SU-DHL-6 (cell line): ENCODE measurements at regions not wholly inside any gene's neighbourhood (a gene's known extent, or its start where the extent isn't known, plus 50 kb on each side); places are given as distances from the start of the nearest gene placed in this dataset.

Experiments used
- H2AFZ ChIP-seq: fragments of 200-600 bp; sonication (generic); 2 replicates; pipeline ENCODE4 v1.6.1; 2014; ENCODE audit warnings: low read depth, mild to moderate bottlenecking, moderate library complexity, mixed read lengths, antibody characterized with exemption, low read length; ENCODE audit not compliant: severe bottlenecking
- H3F3A ChIP-seq: fragments of 200-600 bp; shearing (Covaris generic); 2 replicates; pipeline ENCODE4 v1.6.0; 2016; ENCODE audit warnings: antibody characterized with exemption, mild to moderate bottlenecking; ENCODE audit not compliant: insufficient read depth
- H3K27ac ChIP-seq: fragments of 200-600 bp; sonication (generic); 2 replicates; pipeline ENCODE4 v1.5.1; 2016; ENCODE audit warnings: low read depth, mild to moderate bottlenecking, low read length, moderate library complexity, mixed read lengths
- H3K27me3 ChIP-seq: fragments of 200-600 bp; sonication (generic), shearing (Covaris generic); 2 replicates; pipeline ENCODE4 v1.6.0; 2014; ENCODE audit warnings: mild to moderate bottlenecking, low read length
- H3K36me3 ChIP-seq: fragments of 200-600 bp; sonication (generic); 2 replicates; pipeline ENCODE4 v1.6.1; 2014; ENCODE audit warnings: mild to moderate bottlenecking, low read length, mixed read lengths
- H3K4me2 ChIP-seq: fragments of 300-600, 200-600 bp; shearing (Covaris generic), sonication (generic); 2 replicates; pipeline ENCODE4 v1.6.0; 2014; ENCODE audit warnings: low read length, low read depth, mild to moderate bottlenecking; ENCODE audit not compliant: poor library complexity, severe bottlenecking
- H3K4me3 ChIP-seq: fragments of 200-600 bp; sonication (generic); 2 replicates; pipeline ENCODE4 v1.5.1; 2014; ENCODE audit warnings: antibody characterized with exemption, low read length, mild to moderate bottlenecking, mixed read lengths; ENCODE audit not compliant: insufficient read depth, poor library complexity, severe bottlenecking
- H3K79me2 ChIP-seq: fragments of 200-600 bp; sonication (generic); 2 replicates; pipeline ENCODE4 v1.6.1; 2014; ENCODE audit warnings: mild to moderate bottlenecking, low read length, moderate library complexity; ENCODE audit not compliant: insufficient read depth
- H3K9ac ChIP-seq: fragments of 200-600 bp; sonication (generic); 2 replicates; pipeline ENCODE4 v1.7.0; 2014; ENCODE audit warnings: mild to moderate bottlenecking, low read length
- H3K9me2 ChIP-seq: fragments of 200-600 bp; sonication (generic); replicated peaks from 2 replicates; pipeline ENCODE4 v1.6.1; 2014; ENCODE audit warnings: low read length; ENCODE audit not compliant: insufficient read depth
- H3K9me3 ChIP-seq: fragments of 200-600 bp; sonication (generic); 2 replicates; pipeline ENCODE4 v1.6.1; 2014; ENCODE audit warnings: low read length, mixed read lengths; ENCODE audit not compliant: insufficient read depth
- H4K20me1 ChIP-seq: fragments of 200-600 bp; sonication (generic); 2 replicates; pipeline ENCODE4 v1.6.1; 2014; ENCODE audit warnings: low read depth, mild to moderate bottlenecking, antibody characterized with exemption, low read length, moderate library complexity, mixed read lengths
- CTCF ChIP-seq: fragments of 200-600 bp; sonication (generic); IDR thresholded peaks from one replicate; pipeline ENCODE4 v1.5.1; 2017; ENCODE audit warnings: antibody characterized with exemption, mild to moderate bottlenecking, low read length, moderate library complexity; ENCODE audit not compliant: insufficient read depth, poor library complexity, severe bottlenecking
- EZH2phosphoT487 ChIP-seq: fragments of 200-600 bp; sonication (generic), shearing (Covaris generic); conservative IDR thresholded peaks from 2 replicates; pipeline ENCODE4 v1.6.1; 2018; ENCODE audit warnings: mild to moderate bottlenecking, antibody characterized with exemption, low read length, moderate library complexity, mixed read lengths

DNA sequence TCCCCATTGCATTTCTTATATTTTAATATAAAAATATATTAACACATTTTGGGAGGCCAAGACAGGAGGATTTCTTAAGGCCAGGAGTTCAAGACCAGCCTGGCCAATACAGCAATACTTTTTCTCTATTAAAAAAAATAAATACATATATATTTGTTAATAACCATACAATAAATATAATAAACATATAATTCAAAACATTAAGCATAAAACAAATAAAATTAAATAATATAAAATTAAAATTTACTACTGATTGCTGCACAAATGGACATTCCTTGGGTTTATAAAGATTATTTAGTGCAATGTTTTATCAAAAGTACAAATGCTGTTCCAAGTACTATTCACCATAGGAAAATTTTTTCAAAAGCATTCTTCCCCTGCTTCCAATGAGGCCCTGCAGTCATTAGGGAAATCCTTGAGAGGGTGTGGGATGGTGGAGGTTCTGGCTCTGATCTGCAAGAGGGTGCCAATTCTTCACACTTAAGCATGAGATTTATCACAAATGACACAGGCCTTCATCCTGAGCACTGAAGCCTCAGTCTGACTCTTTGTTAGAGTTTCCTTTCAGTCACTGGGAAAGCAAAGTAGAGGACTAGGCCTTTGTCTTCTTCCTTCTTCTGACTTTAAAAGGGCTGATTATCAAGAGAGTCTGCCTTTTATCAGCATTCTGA is 596.7 kb downstream of the EPM2A start:
- Histone ChIP-seq H4K20me1 (no peaks in the 10 kb centered on the region), H3F3A (no peaks in the 10 kb centered on the region), H3K4me2 (no peak overlapping the region), H3K9me3 (no peaks in the 10 kb centered on the region), H3K36me3 (no peaks in the 10 kb centered on the region), H3K9me2 (no peaks in the 10 kb centered on the region), H3K79me2 (no peaks in the 10 kb centered on the region), H2AFZ (no peak overlapping the region), H3K27ac (no peak overlapping the region), H3K27me3 (no peaks in the 10 kb centered on the region), H3K4me3 (no peak overlapping the region), H3K9ac (no peak overlapping the region)
- no peak for TF ChIP-seq EZH2phosphoT487
- TF ChIP-seq CTCF, result no peak

DNA sequence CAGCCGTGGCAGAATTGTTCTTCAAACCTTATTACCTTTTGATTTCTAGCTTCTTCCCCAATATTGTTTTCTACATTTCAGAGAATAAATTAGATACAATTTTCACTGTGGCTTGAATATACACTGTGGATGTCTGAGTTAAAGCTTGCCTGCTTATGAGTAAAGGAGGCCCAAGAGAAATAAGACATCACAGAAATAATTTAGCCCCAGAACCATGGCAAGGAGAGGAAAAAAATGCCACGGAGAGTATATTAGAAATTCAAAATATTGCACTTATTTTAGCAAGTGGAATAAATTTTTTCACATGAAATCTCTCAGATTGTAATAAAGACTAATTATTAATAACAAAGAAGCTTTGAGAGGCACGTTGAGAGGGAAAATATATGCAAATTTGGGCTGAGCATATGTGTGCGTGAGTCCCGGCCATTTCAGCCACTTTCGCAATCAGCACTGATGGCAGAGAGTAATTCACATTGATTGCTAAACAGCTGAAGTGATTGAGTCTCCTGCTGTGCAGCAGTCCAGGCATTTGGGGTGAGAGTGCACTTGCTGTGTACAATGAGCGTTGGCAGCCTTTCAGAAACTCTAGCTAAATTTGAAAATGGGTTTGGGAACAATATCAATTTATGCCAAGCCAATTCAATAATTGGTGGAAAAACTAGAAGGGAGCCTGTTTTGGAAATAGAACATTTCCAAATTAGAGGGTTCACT is 596.0 kb downstream of the EPM2A start:
- Histone ChIP-seq H2AFZ (no peak overlapping the region), H3K36me3 (no peaks in the 10 kb centered on the region), H3K27ac (no peak overlapping the region), H3K79me2 (no peaks in the 10 kb centered on the region), H3F3A (no peaks in the 10 kb centered on the region), H3K9me3 (no peaks in the 10 kb centered on the region), H3K27me3 (no peaks in the 10 kb centered on the region), H3K9me2 (no peaks in the 10 kb centered on the region), H3K9ac (no peak overlapping the region), H3K4me3 (no peak overlapping the region), H3K4me2 (no peak overlapping the region), H4K20me1 (no peaks in the 10 kb centered on the region)
- TF ChIP-seq EZH2phosphoT487 (no peak), CTCF (no peak)

- H2AFZ ChIP-seq, result no peak overlapping the region
- no peak overlapping the region for H3K4me3 ChIP-seq
- H3K79me2 ChIP-seq, result no peaks in the 10 kb centered on the region
- no peaks in the 10 kb centered on the region for H3K27me3 ChIP-seq
- no peak overlapping the region for H3K9ac ChIP-seq
- no peak for TF ChIP-seq CTCF
- TF ChIP-seq EZH2phosphoT487, result no peak
- no peak overlapping the region for H3K27ac ChIP-seq
- H3K9me3 ChIP-seq, result no peaks in the 10 kb centered on the region
- H3K9me2 ChIP-seq, result no peaks in the 10 kb centered on the region
- H4K20me1 ChIP-seq, result no peaks in the 10 kb centered on the region
- no peaks in the 10 kb centered on the region for H3K36me3 ChIP-seq
- no peak overlapping the region for H3K4me2 ChIP-seq
- no peaks in the 10 kb centered on the region for H3F3A ChIP-seq
Measured at GRCh38 chr6:145139895-145140294, 595.4 kb downstream of the EPM2A start.
